ENCODE measurements at regions not wholly inside any gene's neighbourhood (a gene's known extent, or its start where the extent isn't known, plus 50 kb on each side); places are given as distances from the start of the nearest gene placed in this dataset.

- TF ChIP-seq EZH2 (IDR thresholded peaks at IDR 0.05; ENCODE audit: borderline replicate concordance, insufficient read depth, low read length, poor library complexity, severe bottlenecking) (no peak), POLR2AphosphoS5 (IDR thresholded peaks at IDR 0.05) (no peak), CTCF (IDR thresholded peaks at IDR 0.05; ENCODE audit: poor library complexity, severe bottlenecking) (no peak), SMC3 (conservative IDR thresholded peaks at IDR 0.05; ENCODE audit: poor library complexity) (no peak), RAD21 (conservative IDR thresholded peaks at IDR 0.05) (no peak), REST (IDR thresholded peaks at IDR 0.05; ENCODE audit: borderline replicate concordance) (no peak), EP300 (conservative IDR thresholded peaks at IDR 0.05; ENCODE audit: poor library complexity, severe bottlenecking) (no peak)
Observed at GRCh38 chr18:78807668-78808067, 171.9 kb upstream of the SALL3 start.
